ENCODE measurements at regions not wholly inside any gene's neighbourhood (a gene's known extent, or its start where the extent isn't known, plus 50 kb on each side); places are given as distances from the start of the nearest gene placed in this dataset.
A peak's percentile ranks its signal among the peaks of the same experiment; 100 is the strongest.

- no peak for DNase-seq
- H3K4me1 ChIP-seq: no peaks in the 10 kb centered on the region
- no peaks in the 10 kb centered on the region for H3K27me3 ChIP-seq
- intact Hi-C loops (cut with DNase I): no loop called here
- no peaks in the 10 kb centered on the region for H3K36me3 ChIP-seq
- no peak overlapping the region for H3K4me3 ChIP-seq
- no peaks in the 10 kb centered on the region for H3K9me3 ChIP-seq
- ATAC-seq: no peak
- no peak for TF ChIP-seq CTCF (IDR thresholded peaks at IDR 0.05)
- no peak overlapping the region for H3K27ac ChIP-seq
These were observed 685.4 kb downstream of the TENT5A start for GRCh38 chr6:81067057-81067456.

- no peak for TF ChIP-seq CTCF (IDR thresholded peaks at IDR 0.05)
- no peaks in the 10 kb centered on the region for H3K27me3 ChIP-seq
- no peak overlapping the region for H3K27ac ChIP-seq
- no peaks in the 10 kb centered on the region for H3K9me3 ChIP-seq
- H3K4me3 ChIP-seq: no peak overlapping the region
- H3K36me3 ChIP-seq: no peaks in the 10 kb centered on the region
- no peaks in the 10 kb centered on the region for H3K4me1 ChIP-seq
- DNase-seq (no peak), ATAC-seq (peak; percentile 32)
- intact Hi-C loops (cut with DNase I): no loop called here
These were observed 688.6 kb downstream of the TENT5A start for GRCh38 chr6:81063891-81064290.

- TF ChIP-seq CTCF (IDR thresholded peaks at IDR 0.05): no peak
These were observed 698.4 kb downstream of the TENT5A start for GRCh38 chr6:81054036-81054435.

GRCh38 chr6:81051952-81052351, 700.5 kb downstream of the TENT5A start:
- Histone ChIP-seq H3K4me1 (no peaks in the 10 kb centered on the region), H3K27me3 (no peaks in the 10 kb centered on the region), H3K9me3 (no peaks in the 10 kb centered on the region), H3K27ac (no peak overlapping the region), H3K36me3 (no peaks in the 10 kb centered on the region), H3K4me3 (no peak overlapping the region)
- intact Hi-C loops (cut with DNase I): no loop called here
- DNase-seq (no peak), ATAC-seq (no peak)
- TF ChIP-seq CTCF (IDR thresholded peaks at IDR 0.05): no peak

More at GRCh38 chr6:81054036-81054435, 698.4 kb downstream of the TENT5A start:
- H3K4me3 ChIP-seq: no peak overlapping the region
- H3K4me1 ChIP-seq: no peaks in the 10 kb centered on the region
- H3K27ac ChIP-seq: no peak overlapping the region
- H3K9me3 ChIP-seq: no peaks in the 10 kb centered on the region
- DNase-seq (no peak), ATAC-seq (no peak)
- H3K36me3 ChIP-seq: no peaks in the 10 kb centered on the region
- intact Hi-C loops (cut with DNase I): no loop called here
- H3K27me3 ChIP-seq: no peaks in the 10 kb centered on the region

GRCh38 chr6:81049425-81050042, 702.9 kb downstream of the TENT5A start:
- intact Hi-C loops (cut with DNase I): no loop called here
- H3K27ac ChIP-seq: no peak overlapping the region
- no peaks in the 10 kb centered on the region for H3K36me3 ChIP-seq
- no peak overlapping the region for H3K4me3 ChIP-seq
- H3K4me1 ChIP-seq: no peaks in the 10 kb centered on the region
- TF ChIP-seq CTCF (IDR thresholded peaks at IDR 0.05): no peak
- H3K27me3 ChIP-seq: no peaks in the 10 kb centered on the region
- no peaks in the 10 kb centered on the region for H3K9me3 ChIP-seq
- ATAC-seq (no peak), DNase-seq (no peak)

- no peak for DNase-seq
- ATAC-seq: no peak
These were observed 721.1 kb downstream of the TENT5A start for GRCh38 chr6:81031416-81031815.

More at GRCh38 chr6:81031416-81031815, 721.1 kb downstream of the TENT5A start:
- Histone ChIP-seq H3K36me3 (no peaks in the 10 kb centered on the region), H3K4me1 (no peaks in the 10 kb centered on the region), H3K9me3 (no peaks in the 10 kb centered on the region), H3K27me3 (no peaks in the 10 kb centered on the region), H3K27ac (no peak overlapping the region), H3K4me3 (no peak overlapping the region)
- TF ChIP-seq CTCF (IDR thresholded peaks at IDR 0.05): no peak
- intact Hi-C loops (cut with DNase I): no loop called here

Data from upper lobe of right lung (tissue), 1 donor.